ENCODE measurements at regions not wholly inside any gene's neighbourhood (a gene's known extent, or its start where the extent isn't known, plus 50 kb on each side); places are given as distances from the start of the nearest gene placed in this dataset.

DNA sequence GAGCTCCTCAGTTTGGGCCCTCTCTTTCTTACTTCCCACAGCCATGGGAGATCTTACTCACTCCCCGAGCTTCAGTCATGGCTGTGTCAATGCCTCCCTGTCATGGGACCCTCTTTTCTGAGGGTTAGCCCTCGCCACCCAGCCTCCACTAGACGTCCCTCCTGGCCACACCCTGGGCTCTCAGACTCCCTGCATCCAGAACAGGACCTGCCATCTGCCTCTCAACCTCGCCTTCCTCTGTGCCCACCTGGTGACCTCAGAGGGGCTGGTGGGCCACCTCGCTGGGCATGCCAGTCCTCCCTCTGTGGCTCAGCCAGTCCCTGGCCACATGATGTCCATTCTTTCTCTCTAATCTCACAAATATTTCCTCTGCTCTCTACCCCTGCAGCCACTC lies 54.6 kb upstream of the MED9 start:
- WGBS, result 83% methylated on average over 5 of the region's 5 CpGs
- Histone ChIP-seq H3K4me3 (ENCODE audit: low read depth, low read length) (no peak overlapping the region), H3K36me3 (ENCODE audit: insufficient read depth) (no peaks in the 10 kb centered on the region), H3K4me1 (ENCODE audit: insufficient read depth) (no peaks in the 10 kb centered on the region), H3K27ac (ENCODE audit: low read depth) (no peak overlapping the region)
- no peak for DNase-seq (ENCODE audit: extremely low spot score)

DNA sequence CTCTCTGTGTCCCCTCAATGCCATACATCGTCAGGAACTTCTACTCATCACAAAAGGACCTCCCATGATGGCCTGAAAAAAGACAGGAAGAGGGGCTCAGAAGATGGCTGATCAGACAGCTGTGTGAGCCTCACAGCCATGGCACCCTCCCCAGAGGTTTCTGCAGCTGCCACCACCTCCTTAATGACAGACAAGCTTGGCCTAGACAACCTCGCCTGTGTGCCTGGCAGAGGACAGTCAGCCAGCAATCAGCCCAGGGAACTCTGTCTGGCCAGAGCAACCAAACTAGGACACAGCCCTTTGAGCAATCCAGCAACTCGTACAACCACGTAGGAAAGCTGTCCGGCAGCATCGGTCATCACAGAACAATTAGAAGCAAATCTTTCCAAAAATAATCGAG lies 54.2 kb upstream of the MED9 start:
- no peak overlapping the region for H3K4me3 ChIP-seq (ENCODE audit: low read depth, low read length)
- DNase-seq (ENCODE audit: extremely low spot score), result no peak
- H3K27ac ChIP-seq (ENCODE audit: low read depth), result no peak overlapping the region
- 90% methylated on average over 7 of the region's 7 CpGs for WGBS
- H3K36me3 ChIP-seq (ENCODE audit: insufficient read depth), result no peaks in the 10 kb centered on the region
- H3K4me1 ChIP-seq (ENCODE audit: insufficient read depth), result no peaks in the 10 kb centered on the region

GRCh38 chr17:17423656-17424055 lies 53.1 kb upstream of the MED9 start:
- Histone ChIP-seq H3K36me3 (ENCODE audit: insufficient read depth) (no peaks in the 10 kb centered on the region), H3K4me1 (ENCODE audit: insufficient read depth) (no peaks in the 10 kb centered on the region), H3K27ac (ENCODE audit: low read depth) (no peak overlapping the region), H3K4me3 (ENCODE audit: low read depth, low read length) (no peak overlapping the region)
- WGBS, result 91% methylated on average over 4 of the region's 4 CpGs
- no peak for DNase-seq (ENCODE audit: extremely low spot score)

- WGBS, result 67% methylated on average over 2 of the region's 2 CpGs
- H3K4me1 ChIP-seq (ENCODE audit: insufficient read depth), result no peaks in the 10 kb centered on the region
- no peak overlapping the region for H3K27ac ChIP-seq (ENCODE audit: low read depth)
- H3K4me3 ChIP-seq (ENCODE audit: low read depth, low read length), result no peak overlapping the region
- no peaks in the 10 kb centered on the region for H3K36me3 ChIP-seq (ENCODE audit: insufficient read depth)
- DNase-seq (ENCODE audit: extremely low spot score), result no peak
Observed at GRCh38 chr17:17424552-17424951, 52.2 kb upstream of the MED9 start.

- no peaks in the 10 kb centered on the region for H3K4me1 ChIP-seq (ENCODE audit: insufficient read depth)
- H3K36me3 ChIP-seq (ENCODE audit: insufficient read depth), result no peaks in the 10 kb centered on the region
- H3K27ac ChIP-seq (ENCODE audit: low read depth), result no peak overlapping the region
- no peak for DNase-seq (ENCODE audit: extremely low spot score)
- 98% methylated on average over 7 of the region's 7 CpGs for WGBS
- H3K4me3 ChIP-seq (ENCODE audit: low read depth, low read length), result no peak overlapping the region
Observed at GRCh38 chr17:17425005-17425404, 51.8 kb upstream of the MED9 start.

DNA sequence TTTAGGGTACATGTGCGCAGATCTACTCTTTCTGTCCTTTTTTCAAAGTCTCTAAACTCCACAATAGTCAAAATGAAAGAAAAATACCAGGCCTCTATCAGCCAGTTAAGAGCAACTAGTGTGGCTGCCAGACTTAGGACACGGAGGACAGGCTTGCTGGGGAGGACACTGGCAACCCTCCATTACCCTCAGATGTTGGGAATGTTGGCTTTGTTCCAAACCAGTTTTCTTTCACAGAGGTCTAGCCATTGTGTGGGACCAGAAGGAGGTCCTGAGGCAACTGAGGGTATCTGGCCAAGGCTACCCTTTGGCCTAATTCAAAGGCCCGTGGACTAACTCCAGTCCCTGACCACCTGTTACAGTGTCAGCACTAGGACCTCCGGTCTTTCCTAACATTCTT lies 51.2 kb upstream of the MED9 start:
- H3K27ac ChIP-seq (ENCODE audit: low read depth), result no peak overlapping the region
- 83% methylated on average over 4 of the region's 4 CpGs for WGBS
- no peak for DNase-seq (ENCODE audit: extremely low spot score)
- no peaks in the 10 kb centered on the region for H3K36me3 ChIP-seq (ENCODE audit: insufficient read depth)
- no peaks in the 10 kb centered on the region for H3K4me1 ChIP-seq (ENCODE audit: insufficient read depth)
- H3K4me3 ChIP-seq (ENCODE audit: low read depth, low read length), result no peak overlapping the region

DNA sequence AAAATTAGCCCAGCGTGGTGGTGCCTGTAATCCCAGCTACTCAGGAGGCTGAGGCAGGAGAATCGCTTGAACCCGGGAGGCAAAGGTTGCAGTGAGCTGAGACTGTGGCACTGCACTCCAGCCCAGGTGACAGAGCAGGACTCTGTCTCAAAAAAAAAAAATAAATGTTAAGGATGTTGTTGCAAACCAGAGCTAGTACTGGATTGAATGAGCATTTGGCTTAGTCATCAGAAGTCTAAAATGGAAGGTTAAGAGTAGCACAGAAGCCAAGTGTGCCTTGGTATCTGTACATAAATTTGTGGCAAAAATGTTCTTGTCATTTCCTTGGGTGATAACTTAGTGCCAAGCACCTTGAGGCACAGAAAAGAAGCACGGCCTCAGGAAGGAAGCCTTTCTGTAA lies 50.6 kb upstream of the MED9 start:
- Histone ChIP-seq H3K36me3 (ENCODE audit: insufficient read depth) (no peaks in the 10 kb centered on the region), H3K4me3 (ENCODE audit: low read depth, low read length) (no peak overlapping the region), H3K4me1 (ENCODE audit: insufficient read depth) (no peaks in the 10 kb centered on the region), H3K27ac (ENCODE audit: low read depth) (no peak overlapping the region)
- no peak for DNase-seq (ENCODE audit: extremely low spot score)
- 87% methylated on average over 4 of the region's 4 CpGs for WGBS
